Kidney (tissue), 13 donors: ENCODE measurements at regions not wholly inside any gene's neighbourhood (a gene's known extent, or its start where the extent isn't known, plus 50 kb on each side); places are given as distances from the start of the nearest gene placed in this dataset.

ENCODE experiments used
- DNase-seq, 5 donors: peaks; one replicate each; pipeline ENCODE4 v3.0.0-alpha.2; 2013 to 2020
- FAIRE-seq: peaks from 2 replicates; lab custom pipeline; 2012; peaks lifted over from hg19 to GRCh38; lab: Jason Lieb, UNC
- H3K27ac ChIP-seq, 2 donors: one replicate each; pipeline ENCODE4 v1.7.0; 2013; ENCODE audit warnings: low read depth in 2 of 2, low read length in 2 of 2, inconsistent platforms in 1 of 2
- H3K27me3 ChIP-seq: one replicate; pipeline ENCODE4 v1.7.1; 2013; ENCODE audit warnings: low read length, inconsistent platforms; ENCODE audit not compliant: control insufficient read depth, insufficient read depth
- H3K36me3 ChIP-seq, 3 donors: one replicate each; pipeline versions ENCODE4 v1.7.0 to v1.7.1; 2013; ENCODE audit warnings: low read length in 3 of 3, control low read depth in 1 of 3, inconsistent platforms in 1 of 3; ENCODE audit not compliant: insufficient read depth in 3 of 3, control insufficient read depth in 2 of 3
- H3K4me1 ChIP-seq, 3 donors: one replicate each; pipeline versions ENCODE4 v1.7.0 to v1.7.1; 2013; ENCODE audit warnings: low read length in 3 of 3, inconsistent platforms in 1 of 3, low read depth in 1 of 3; ENCODE audit not compliant: control insufficient read depth in 2 of 3, insufficient read depth in 2 of 3
- H3K4me3 ChIP-seq, 3 donors: one replicate each; pipeline versions ENCODE4 v1.7.0 to v1.8.1; 2013; ENCODE audit warnings: low read length in 3 of 3, control low read depth in 1 of 3, inconsistent platforms in 1 of 3
- H3K9ac ChIP-seq, 3 donors: one replicate each; pipeline versions ENCODE4 v1.7.0 to v1.7.1; 2013; ENCODE audit warnings: low read length in 3 of 3, control low read depth in 1 of 3, inconsistent platforms in 1 of 3
- H3K9me3 ChIP-seq, 3 donors: one replicate each; pipeline versions ENCODE4 v1.7.0 to v1.7.1; 2013; ENCODE audit warnings: low read length in 3 of 3, control low read depth in 1 of 3, inconsistent platforms in 1 of 3; ENCODE audit not compliant: control insufficient read depth in 2 of 3, insufficient read depth in 1 of 3
- CTCF ChIP-seq: IDR thresholded peaks from 3 replicates; pipeline ENCODE4 v1.5.1; 2012; ENCODE audit warnings: mild to moderate bottlenecking, moderate library complexity, borderline replicate concordance; ENCODE audit not compliant: insufficient read depth; ENCODE audit errors: extremely low read depth
- intact Hi-C: fragments of 100-400 bp; cut with DNase I; formaldehyde crosslinking; loops from one replicate; pipeline ENCODE4 v1.11.1; 2022
- donor health status: control.
- donor health status: control.
- donor health status: control.
- donor health status: control.
- donor health status: control.
- donor health status: DM: yes; HTN: yes; CAD: no.
- donor health status: Normal renal cell carcinoma (clear cell type).

DNA sequence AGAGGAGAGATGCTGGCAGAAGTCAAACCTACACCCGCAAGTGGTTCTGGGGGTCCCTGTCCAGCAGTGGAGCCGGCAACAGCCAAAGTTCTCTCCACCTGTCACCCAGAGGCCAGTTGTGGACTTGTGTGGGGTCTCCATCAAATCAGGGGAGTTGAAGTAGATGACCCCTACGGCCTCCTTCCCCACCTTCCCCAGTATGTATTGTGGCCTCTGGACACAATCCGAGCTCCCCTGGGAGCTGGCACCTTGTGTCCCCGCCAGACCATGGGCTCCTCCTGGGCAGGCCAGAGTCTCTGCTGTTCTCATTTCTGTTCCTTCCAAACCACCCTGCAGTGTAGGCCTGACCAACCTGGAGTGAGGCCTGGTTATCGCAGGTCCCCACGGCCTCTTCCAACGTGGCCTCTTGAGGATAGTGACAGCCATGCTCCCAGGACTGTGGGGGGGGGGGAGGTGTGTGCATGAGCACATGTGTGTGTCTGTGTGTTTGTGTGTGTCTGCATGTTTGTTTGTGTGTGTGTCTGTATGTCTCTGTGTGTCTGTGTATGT, 246.4 kb downstream of the MATN1 start:
- no peaks in the 10 kb centered on the region for H3K36me3 ChIP-seq
- FAIRE-seq (no peak), DNase-seq (no peak)
- intact Hi-C loops, result no loop called here
- H3K27me3 ChIP-seq, result no peaks in the 10 kb centered on the region
- no peaks in the 10 kb centered on the region for H3K4me1 ChIP-seq
- peaks cover 0 to 16% (median 0%) of the 10 kb centered on the region in 3 donors for H3K9me3 ChIP-seq
- no peak overlapping the region for H3K9ac ChIP-seq
- no peak overlapping the region for H3K4me3 ChIP-seq
- H3K27ac ChIP-seq, result no peak overlapping the region
- TF ChIP-seq CTCF, result no peak

DNA sequence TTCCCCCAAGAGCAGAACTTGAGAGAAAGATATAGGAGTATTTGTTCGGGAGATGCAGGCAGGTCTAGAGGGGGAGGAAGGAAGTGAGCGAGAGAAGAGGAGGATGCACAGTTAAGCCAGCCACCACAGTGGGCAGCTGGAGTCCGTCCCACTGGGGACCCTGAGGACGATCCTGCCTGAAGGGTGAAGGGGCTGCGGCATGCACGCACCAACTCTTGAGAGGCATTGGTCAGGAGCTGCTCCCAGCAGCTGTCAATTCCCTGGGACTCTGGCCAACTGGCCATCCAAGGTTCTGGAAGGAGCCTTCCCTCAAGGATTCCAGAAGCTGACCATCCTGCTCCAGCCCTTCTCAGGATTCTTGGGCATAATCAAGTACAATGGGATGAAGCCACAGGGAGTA, 246.9 kb downstream of the MATN1 start:
- DNase-seq (no peak), FAIRE-seq (no peak)
- Histone ChIP-seq H3K27ac (no peak overlapping the region), H3K36me3 (no peaks in the 10 kb centered on the region), H3K4me3 (no peak overlapping the region), H3K27me3 (no peaks in the 10 kb centered on the region), H3K9ac (no peak overlapping the region), H3K9me3 (peaks cover 0 to 11% (median 0%) of the 10 kb centered on the region in 3 donors), H3K4me1 (no peaks in the 10 kb centered on the region)
- no peak for TF ChIP-seq CTCF
- intact Hi-C loops, result no loop called here

GRCh38 chr1:30475966-30476365, 247.4 kb downstream of the MATN1 start:
- intact Hi-C loops, result no loop called here
- no peak for DNase-seq
- Histone ChIP-seq H3K27me3 (no peaks in the 10 kb centered on the region), H3K4me3 (no peak overlapping the region), H3K4me1 (no peaks in the 10 kb centered on the region), H3K9me3 (peaks cover 0 to 7% (median 0%) of the 10 kb centered on the region in 3 donors), H3K27ac (no peak overlapping the region), H3K36me3 (no peaks in the 10 kb centered on the region), H3K9ac (no peak overlapping the region)
- no peak for TF ChIP-seq CTCF
- FAIRE-seq, result no peak

DNA sequence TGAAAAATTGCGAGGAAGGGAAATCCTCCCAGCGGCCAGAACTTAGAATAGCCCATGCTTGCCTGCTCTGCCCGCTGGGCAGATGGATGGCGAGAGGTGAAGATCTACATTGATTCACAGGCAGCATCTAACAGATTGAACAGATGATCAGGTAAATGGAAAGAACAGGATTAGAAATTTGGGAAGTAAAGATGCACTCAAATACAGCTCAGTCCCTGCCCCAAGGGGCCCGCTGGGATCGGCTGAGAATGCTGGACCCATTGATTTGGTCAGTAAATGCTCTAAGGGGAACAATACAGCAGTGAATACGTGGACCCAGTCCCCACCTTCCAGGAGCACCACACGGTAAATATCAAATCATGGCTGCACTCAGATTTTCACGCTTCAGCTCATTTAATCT, 248.2 kb downstream of the MATN1 start:
- FAIRE-seq (no peak), DNase-seq (no peak)
- intact Hi-C loops, result no loop called here
- Histone ChIP-seq H3K27ac (no peak overlapping the region), H3K9me3 (peaks cover 0 to under 1% (median 0%) of the 10 kb centered on the region in 3 donors), H3K27me3 (no peaks in the 10 kb centered on the region), H3K9ac (no peak overlapping the region), H3K36me3 (no peaks in the 10 kb centered on the region), H3K4me3 (no peak overlapping the region), H3K4me1 (no peaks in the 10 kb centered on the region)
- no peak for TF ChIP-seq CTCF
